PFSK-1 (cell line): ENCODE measurements at regions not wholly inside any gene's neighbourhood (a gene's known extent, or its start where the extent isn't known, plus 50 kb on each side); places are given as distances from the start of the nearest gene placed in this dataset.

ENCODE experiments used
- FOXP2 ChIP-seq: optimal IDR thresholded peaks from 2 replicates; pipeline ENCODE3; 2011; ENCODE audit warnings: borderline replicate concordance, control low read depth, inconsistent platforms; ENCODE audit not compliant: insufficient read depth; ENCODE audit errors: extremely low read length, extremely low read depth
- REST ChIP-seq, 2 experiments: IDR thresholded peaks; 2 replicates each; pipeline versions ENCODE4 v1.6.1 to v1.8.0; 2011 to 2012; ENCODE audit warnings: low read depth in 2 of 2, low read length in 2 of 2, control low read depth in 1 of 2, inconsistent platforms in 1 of 2, mild to moderate bottlenecking in 1 of 2, moderate library complexity in 1 of 2; ENCODE audit not compliant: insufficient read depth in 1 of 2
- SIN3A ChIP-seq: IDR thresholded peaks from 2 replicates; pipeline ENCODE4 v1.6.1; 2012; ENCODE audit warnings: mild to moderate bottlenecking, low read length, moderate library complexity, borderline replicate concordance; ENCODE audit not compliant: insufficient read depth
- TAF1 ChIP-seq: IDR thresholded peaks from 2 replicates; pipeline ENCODE4 v1.6.1; 2012; ENCODE audit warnings: low read length, control low read depth, borderline replicate concordance; ENCODE audit not compliant: insufficient read depth

DNA sequence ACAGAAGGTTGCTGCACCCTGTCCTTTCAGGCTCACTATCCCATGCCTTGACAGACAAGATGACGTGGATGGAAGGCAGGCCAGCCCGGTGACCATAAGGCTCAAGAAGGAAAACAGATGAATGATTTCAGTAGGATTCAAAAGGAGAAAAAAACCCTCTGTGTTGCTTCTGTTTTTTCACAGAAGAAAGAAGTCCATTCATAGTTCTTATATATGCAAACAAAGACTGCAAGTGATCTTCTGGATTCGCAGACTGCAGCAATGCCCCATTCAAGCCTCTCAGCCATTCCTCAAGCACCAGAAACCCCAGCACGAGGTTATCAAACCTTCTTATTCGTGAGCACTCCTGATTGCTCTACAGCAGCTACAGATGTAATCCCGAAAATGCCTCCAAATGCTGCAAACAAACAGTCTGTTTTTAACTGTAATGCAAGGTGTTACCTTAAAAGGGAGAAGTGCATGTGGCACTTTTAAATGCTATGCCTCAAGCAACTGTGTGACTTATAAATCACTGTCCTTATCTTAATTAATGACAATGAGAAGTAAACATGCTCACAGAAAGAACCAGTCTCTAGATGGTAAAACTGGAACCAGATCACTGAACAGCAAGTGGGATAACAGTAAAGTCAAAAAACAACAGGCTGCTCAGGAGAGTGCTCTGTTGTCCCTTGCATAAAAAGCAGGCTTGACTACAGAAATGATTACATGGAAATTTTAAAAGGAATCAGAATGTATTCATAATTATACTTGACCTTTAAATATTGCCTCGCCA is 173.9 kb downstream of the HHIPL2 start:
- TF ChIP-seq REST (IDR thresholded peaks at IDR 0.05; ENCODE audit: insufficient read depth in 1 of 2, low read depth in 2 of 2, low read length in 2 of 2) (no peak), SIN3A (no peak), TAF1 (no peak), FOXP2 (no peak)
